Glutamatergic neuron (in vitro differentiated cells): ENCODE measurements at regions not wholly inside any gene's neighbourhood (a gene's known extent, or its start where the extent isn't known, plus 50 kb on each side); places are given as distances from the start of the nearest gene placed in this dataset.
"Not testable (repeated sequence)": the region's sequence is repeated elsewhere in the genome, so short reads cannot be mapped to it uniquely, and the experiment has no call there.

ENCODE experiments used
- DNase-seq: peaks from one replicate; pipeline ENCODE4 v3.0.0; 2022
- H3K27ac Mint-ChIP-seq: one replicate; pipeline ENCODE4 v1.8.0; 2020; ENCODE audit warnings: mild to moderate bottlenecking, mixed read lengths, inconsistent platforms; ENCODE audit not compliant: unreplicated experiment
- H3K27me3 Mint-ChIP-seq: one replicate; pipeline ENCODE4 v1.8.0; 2020; ENCODE audit warnings: mild to moderate bottlenecking, moderate library complexity, mixed read lengths, inconsistent platforms; ENCODE audit not compliant: unreplicated experiment
- H3K36me3 Mint-ChIP-seq: one replicate; pipeline ENCODE4 v1.8.0; 2020; ENCODE audit warnings: mild to moderate bottlenecking, mixed read lengths, inconsistent platforms; ENCODE audit not compliant: unreplicated experiment
- H3K4me1 Mint-ChIP-seq: one replicate; pipeline ENCODE4 v1.8.0; 2020; ENCODE audit warnings: mild to moderate bottlenecking, low read depth, mixed read lengths, inconsistent platforms; ENCODE audit not compliant: unreplicated experiment
- H3K4me3 Mint-ChIP-seq: one replicate; pipeline ENCODE4 v1.8.0; 2020; ENCODE audit warnings: mild to moderate bottlenecking, mixed read lengths, inconsistent platforms; ENCODE audit not compliant: unreplicated experiment
- H3K9me3 Mint-ChIP-seq: one replicate; pipeline ENCODE4 v1.8.0; 2020; ENCODE audit warnings: mild to moderate bottlenecking, moderate library complexity, mixed read lengths, inconsistent platforms; ENCODE audit not compliant: unreplicated experiment
- TF ChIP-seq, protein P1 (sequence below): fragments of 200-600 bp; sonication (generic); IDR thresholded peaks from one replicate; pipeline ENCODE4 v1.5.0; 2021; ENCODE audit not compliant: partially characterized antibody, unreplicated experiment

DNA sequence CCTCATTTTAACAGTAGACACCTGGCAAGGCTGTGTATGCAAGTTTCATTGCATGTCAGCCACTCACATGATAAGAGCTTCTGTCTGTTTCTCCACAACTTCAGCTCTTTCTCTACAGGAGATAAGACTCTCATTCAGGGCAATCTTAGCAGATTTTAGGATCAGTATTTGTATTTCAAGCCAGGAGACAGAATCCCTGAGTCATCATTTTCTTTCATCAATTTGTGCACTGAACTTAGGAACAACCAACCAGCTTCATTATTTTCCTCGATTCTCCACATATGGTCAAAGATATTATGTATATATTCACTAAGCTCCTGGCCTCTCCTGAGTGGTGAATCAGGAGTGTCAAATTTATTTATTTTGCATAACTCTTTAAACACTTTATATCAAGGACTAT lies 181.8 kb upstream of the CCNH start:
- Mint-ChIP-seq H3K4me1 (no peaks in the 10 kb centered on the region), H3K27ac (no peak overlapping the region), H3K4me3 (no peak overlapping the region), H3K27me3 (no peaks in the 10 kb centered on the region), H3K36me3 (no peaks in the 10 kb centered on the region), H3K9me3 (no peaks in the 10 kb centered on the region)
- TF ChIP-seq, protein P1, sequence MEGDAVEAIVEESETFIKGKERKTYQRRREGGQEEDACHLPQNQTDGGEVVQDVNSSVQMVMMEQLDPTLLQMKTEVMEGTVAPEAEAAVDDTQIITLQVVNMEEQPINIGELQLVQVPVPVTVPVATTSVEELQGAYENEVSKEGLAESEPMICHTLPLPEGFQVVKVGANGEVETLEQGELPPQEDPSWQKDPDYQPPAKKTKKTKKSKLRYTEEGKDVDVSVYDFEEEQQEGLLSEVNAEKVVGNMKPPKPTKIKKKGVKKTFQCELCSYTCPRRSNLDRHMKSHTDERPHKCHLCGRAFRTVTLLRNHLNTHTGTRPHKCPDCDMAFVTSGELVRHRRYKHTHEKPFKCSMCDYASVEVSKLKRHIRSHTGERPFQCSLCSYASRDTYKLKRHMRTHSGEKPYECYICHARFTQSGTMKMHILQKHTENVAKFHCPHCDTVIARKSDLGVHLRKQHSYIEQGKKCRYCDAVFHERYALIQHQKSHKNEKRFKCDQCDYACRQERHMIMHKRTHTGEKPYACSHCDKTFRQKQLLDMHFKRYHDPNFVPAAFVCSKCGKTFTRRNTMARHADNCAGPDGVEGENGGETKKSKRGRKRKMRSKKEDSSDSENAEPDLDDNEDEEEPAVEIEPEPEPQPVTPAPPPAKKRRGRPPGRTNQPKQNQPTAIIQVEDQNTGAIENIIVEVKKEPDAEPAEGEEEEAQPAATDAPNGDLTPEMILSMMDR: no peak
- DNase-seq: no peak

DNA sequence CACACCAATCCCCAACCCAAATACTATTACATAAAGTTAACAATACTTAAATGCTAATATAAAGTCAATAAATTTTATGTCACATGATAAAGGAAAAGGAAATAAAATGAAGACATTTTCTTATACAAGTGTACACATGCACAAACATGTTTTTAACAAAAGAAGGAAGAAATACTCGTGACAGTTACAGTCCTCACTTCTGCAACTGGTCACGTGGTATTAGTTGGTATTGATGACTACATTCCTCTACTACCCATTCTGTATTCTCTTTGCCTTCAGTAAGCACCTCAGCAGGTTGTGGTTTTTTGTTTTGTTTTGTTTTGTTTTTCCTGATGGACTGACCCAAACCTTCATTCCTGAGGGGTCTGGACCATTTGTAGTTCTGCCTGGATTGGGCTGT lies 176.9 kb upstream of the CCNH start:
- no peaks in the 10 kb centered on the region for H3K27me3 Mint-ChIP-seq
- TF ChIP-seq, protein P1: no peak
- no peak overlapping the region for H3K27ac Mint-ChIP-seq
- H3K36me3 Mint-ChIP-seq: no peaks in the 10 kb centered on the region
- H3K9me3 Mint-ChIP-seq: no peaks in the 10 kb centered on the region
- no peaks in the 10 kb centered on the region for H3K4me1 Mint-ChIP-seq
- DNase-seq: no peak
- H3K4me3 Mint-ChIP-seq: no peak overlapping the region

DNA sequence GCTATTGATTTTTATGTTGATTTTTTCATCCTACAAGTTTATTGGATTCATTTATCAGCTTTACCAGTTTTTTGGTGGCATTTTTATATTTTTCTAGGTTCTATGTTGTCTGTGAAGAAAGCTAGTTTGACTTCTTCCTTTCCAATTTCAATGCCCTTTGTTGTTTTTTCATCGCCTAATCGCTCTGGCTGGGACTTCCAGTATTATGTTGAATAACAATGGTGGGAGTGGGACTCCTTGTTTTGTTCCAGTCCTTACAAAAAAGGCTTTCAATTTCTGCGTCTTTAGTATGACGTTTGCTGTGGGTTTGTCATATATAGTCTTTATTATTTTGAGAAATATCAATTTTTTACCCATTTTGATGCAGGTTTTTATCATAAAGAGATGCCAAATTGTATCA lies 175.6 kb upstream of the CCNH start:
- DNase-seq: no peak
- Mint-ChIP-seq H3K4me1 (no peaks in the 10 kb centered on the region), H3K27me3 (no peaks in the 10 kb centered on the region), H3K36me3 (no peaks in the 10 kb centered on the region), H3K4me3 (no peak overlapping the region), H3K9me3 (peaks cover 1% of the 10 kb centered on the region), H3K27ac (no peak overlapping the region)
- TF ChIP-seq, protein P1: no peak

DNA sequence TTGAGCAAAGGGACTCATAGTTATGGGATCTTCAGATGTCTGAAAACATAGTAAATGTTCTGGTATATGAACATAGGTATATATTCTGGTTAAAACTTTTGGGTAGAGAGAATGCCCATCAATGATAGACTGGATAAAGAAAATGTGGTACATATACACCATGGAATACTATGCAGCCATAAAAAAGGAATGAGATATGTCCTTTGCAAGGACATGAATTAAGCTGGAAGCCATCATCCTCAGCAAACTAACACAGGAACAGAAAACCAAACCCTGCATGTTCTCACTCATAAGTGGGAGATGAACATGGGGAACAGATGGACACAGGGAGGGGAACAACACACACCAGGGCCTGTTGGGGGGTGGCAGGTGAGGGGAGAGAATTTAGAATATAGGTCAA lies 171.0 kb upstream of the CCNH start:
- not testable (repeated sequence) for H3K27me3 Mint-ChIP-seq, H3K9me3 Mint-ChIP-seq, H3K36me3 Mint-ChIP-seq, DNase-seq, H3K4me3 Mint-ChIP-seq, H3K4me1 Mint-ChIP-seq, H3K27ac Mint-ChIP-seq

DNA sequence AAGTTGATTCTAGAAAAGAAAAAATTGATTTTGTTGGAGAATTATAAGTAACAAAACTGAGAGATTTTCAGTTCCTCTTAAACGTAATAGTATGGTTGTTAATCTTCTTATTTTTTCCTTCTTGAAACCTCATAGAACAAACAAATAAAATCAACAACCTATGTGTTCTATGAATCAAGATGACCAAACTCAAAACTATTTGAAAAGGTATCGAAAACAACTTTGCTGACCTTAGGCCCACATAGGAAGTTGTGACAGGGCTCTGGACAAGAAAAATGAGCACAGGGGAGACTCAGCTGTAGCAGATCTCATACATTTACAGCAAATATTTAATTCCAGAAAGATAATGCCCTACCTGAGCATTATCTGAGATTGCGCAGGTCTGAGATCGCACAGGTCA lies 169.4 kb upstream of the CCNH start:
- no peak overlapping the region for H3K4me3 Mint-ChIP-seq
- no peak for DNase-seq
- H3K4me1 Mint-ChIP-seq: no peaks in the 10 kb centered on the region
- H3K27me3 Mint-ChIP-seq: no peaks in the 10 kb centered on the region
- H3K27ac Mint-ChIP-seq: no peak overlapping the region
- H3K36me3 Mint-ChIP-seq: no peaks in the 10 kb centered on the region
- TF ChIP-seq, protein P1: no peak
- peaks cover 1% of the 10 kb centered on the region for H3K9me3 Mint-ChIP-seq

DNA sequence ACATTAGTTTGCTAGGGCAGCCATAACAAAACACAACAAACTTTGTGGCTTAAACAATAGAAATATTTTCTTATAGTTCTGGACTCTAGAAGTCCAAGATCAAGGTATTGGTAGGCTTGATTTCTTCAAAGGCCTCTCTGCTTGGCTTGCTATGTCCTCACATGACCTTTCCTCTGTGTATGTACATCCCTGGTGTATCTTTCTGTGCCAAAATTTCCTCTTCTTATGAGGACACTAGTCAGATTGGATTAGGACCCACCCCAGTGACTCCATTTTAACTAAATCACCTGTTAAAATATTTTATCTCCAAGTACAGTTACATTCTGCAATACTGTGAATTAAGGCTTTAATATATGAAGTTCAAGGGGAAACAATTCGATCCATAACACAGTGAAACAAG lies 168.9 kb upstream of the CCNH start:
- H3K36me3 Mint-ChIP-seq: no peaks in the 10 kb centered on the region
- H3K4me3 Mint-ChIP-seq: no peak overlapping the region
- TF ChIP-seq, protein P1: no peak

More for the DNA sequence above, 168.9 kb upstream of the CCNH start:
- H3K27ac Mint-ChIP-seq: no peak overlapping the region
- peaks cover under 1% of the 10 kb centered on the region for H3K4me1 Mint-ChIP-seq
- H3K27me3 Mint-ChIP-seq: no peaks in the 10 kb centered on the region
- no peak for DNase-seq
- peaks cover 1% of the 10 kb centered on the region for H3K9me3 Mint-ChIP-seq
